Kidney epithelial cell (primary cell): ENCODE measurements at regions not wholly inside any gene's neighbourhood (a gene's known extent, or its start where the extent isn't known, plus 50 kb on each side); places are given as distances from the start of the nearest gene placed in this dataset.
A peak's percentile ranks its signal among the peaks of the same experiment; 100 is the strongest.
"Not testable (repeated sequence)": the region's sequence is repeated elsewhere in the genome, so short reads cannot be mapped to it uniquely, and the experiment has no call there.

Experiments used
- DNase-seq: peaks from one replicate; pipeline ENCODE4 v3.0.0-alpha.2; 2010; ENCODE audit warnings: low read depth
- H3K27me3 ChIP-seq: 2 replicates; pipeline ENCODE4 v1.6.0; 2011; ENCODE audit warnings: low read length; ENCODE audit not compliant: control insufficient read depth, insufficient read depth
- H3K36me3 ChIP-seq: 2 replicates; pipeline ENCODE4 v1.5.1; 2011; ENCODE audit warnings: low read length; ENCODE audit not compliant: control insufficient read depth, insufficient read depth
- H3K4me3 ChIP-seq: 2 replicates; pipeline ENCODE4 v1.5.1; 2011; ENCODE audit warnings: low read depth, mild to moderate bottlenecking, control low read depth, low read length
- CTCF ChIP-seq: IDR thresholded peaks from 2 replicates; pipeline ENCODE4 v1.5.1; 2011; ENCODE audit warnings: mild to moderate bottlenecking, moderate library complexity, low read length, control low read depth, inconsistent platforms; ENCODE audit not compliant: insufficient read depth, poor library complexity, severe bottlenecking

GRCh38 chr9:87381746-87382145 lies 115.9 kb upstream of the DAPK1 start:
- Histone ChIP-seq H3K36me3 (no peaks in the 10 kb centered on the region), H3K4me3 (no peak overlapping the region), H3K27me3 (no peaks in the 10 kb centered on the region)
- no peak for TF ChIP-seq CTCF
- DNase-seq: no peak

GRCh38 chr9:87382900-87383299 lies 114.8 kb upstream of the DAPK1 start:
- Histone ChIP-seq H3K27me3 (no peaks in the 10 kb centered on the region), H3K4me3 (no peak overlapping the region), H3K36me3 (no peaks in the 10 kb centered on the region)
- DNase-seq: no peak
- TF ChIP-seq CTCF: no peak

- TF ChIP-seq CTCF: no peak
- Histone ChIP-seq H3K36me3 (no peaks in the 10 kb centered on the region), H3K27me3 (no peaks in the 10 kb centered on the region), H3K4me3 (no peak overlapping the region)
- DNase-seq: no peak
Observed at GRCh38 chr9:87383344-87384150, 114.1 kb upstream of the DAPK1 start.

GRCh38 chr9:87386490-87387025 lies 111.1 kb upstream of the DAPK1 start:
- DNase-seq: no peak
- Histone ChIP-seq H3K27me3 (no peaks in the 10 kb centered on the region), H3K4me3 (no peak overlapping the region), H3K36me3 (no peaks in the 10 kb centered on the region)
- no peak for TF ChIP-seq CTCF

GRCh38 chr9:87387351-87388011 lies 110.2 kb upstream of the DAPK1 start:
- no peak overlapping the region for H3K4me3 ChIP-seq
- no peaks in the 10 kb centered on the region for H3K27me3 ChIP-seq
- H3K36me3 ChIP-seq: no peaks in the 10 kb centered on the region
- TF ChIP-seq CTCF: no peak
- peak; percentile 72 for DNase-seq

- DNase-seq, H3K36me3 ChIP-seq, H3K4me3 ChIP-seq, H3K27me3 ChIP-seq: not testable (repeated sequence)
Observed at GRCh38 chr9:87388708-87389107, 109.0 kb upstream of the DAPK1 start.
